Trophoblast cell (in vitro differentiated cells and primary cell): ENCODE measurements at regions not wholly inside any gene's neighbourhood (a gene's known extent, or its start where the extent isn't known, plus 50 kb on each side); places are given as distances from the start of the nearest gene placed in this dataset.

Experiments used
- DNase-seq, 2 donors: peaks; one replicate each; pipeline ENCODE4 v3.0.0-alpha.2; 2016
- H2AFZ ChIP-seq: 2 replicates; pipeline ENCODE4 v1.6.1; 2013; ENCODE audit warnings: low read length, moderate library complexity, mild to moderate bottlenecking; ENCODE audit not compliant: insufficient read depth, poor library complexity
- H2AK5ac ChIP-seq: 2 replicates; pipeline ENCODE4 v1.6.1; 2013; ENCODE audit warnings: mild to moderate bottlenecking, low read length
- H2BK120ac ChIP-seq: 2 replicates; pipeline ENCODE4 v1.6.1; 2013; ENCODE audit warnings: low read length, mild to moderate bottlenecking, moderate library complexity; ENCODE audit not compliant: insufficient read depth, poor library complexity
- H2BK12ac ChIP-seq: 2 replicates; pipeline ENCODE4 v1.6.1; 2013; ENCODE audit warnings: mild to moderate bottlenecking, low read length, moderate library complexity
- H2BK5ac ChIP-seq: 2 replicates; pipeline ENCODE4 v1.6.1; 2013; ENCODE audit warnings: low read length, low read depth, moderate library complexity, mild to moderate bottlenecking; ENCODE audit not compliant: poor library complexity
- H3K14ac ChIP-seq: 2 replicates; pipeline ENCODE4 v1.6.1; 2013; ENCODE audit warnings: mild to moderate bottlenecking, low read length
- H3K18ac ChIP-seq: 2 replicates; pipeline ENCODE4 v1.6.1; 2013; ENCODE audit warnings: mild to moderate bottlenecking, low read length
- H3K23ac ChIP-seq: 2 replicates; pipeline ENCODE4 v1.6.1; 2013; ENCODE audit warnings: low read length
- H3K27ac ChIP-seq: 2 replicates; pipeline ENCODE4 v1.5.1; 2013; ENCODE audit warnings: low read depth, mild to moderate bottlenecking, inconsistent platforms, low read length, moderate library complexity
- H3K27me3 ChIP-seq: 2 replicates; pipeline ENCODE4 v1.6.1; 2013; ENCODE audit warnings: inconsistent platforms, mild to moderate bottlenecking, low read length, moderate library complexity; ENCODE audit not compliant: insufficient read depth
- H3K36me3 ChIP-seq, 2 experiments: 1 replicate in 1 of 2; 2 replicates in 1 of 2; pipeline ENCODE4 v1.6.1; 2013; ENCODE audit warnings: low read length in 2 of 2, mild to moderate bottlenecking in 2 of 2, moderate library complexity in 1 of 2; ENCODE audit not compliant: insufficient read depth in 2 of 2, control insufficient read depth in 1 of 2
- H3K4ac ChIP-seq: 2 replicates; pipeline ENCODE4 v1.6.1; 2013; ENCODE audit warnings: low read depth, mild to moderate bottlenecking, low read length, moderate library complexity
- H3K4me1 ChIP-seq, 2 experiments: 1 replicate in 1 of 2; 2 replicates in 1 of 2; pipeline ENCODE4 v1.6.1; 2013; ENCODE audit warnings: low read length in 2 of 2, mild to moderate bottlenecking in 2 of 2, moderate library complexity in 1 of 2; ENCODE audit not compliant: insufficient read depth in 2 of 2, control insufficient read depth in 1 of 2
- H3K4me2 ChIP-seq: 2 replicates; pipeline ENCODE4 v1.6.1; 2013; ENCODE audit warnings: inconsistent platforms, mild to moderate bottlenecking, low read length, moderate library complexity
- H3K4me3 ChIP-seq: 2 replicates; pipeline ENCODE4 v1.5.1; 2013; ENCODE audit warnings: mild to moderate bottlenecking, low read depth, low read length, inconsistent platforms
- H3K79me1 ChIP-seq: one replicate; pipeline ENCODE4 v1.6.1; 2013; ENCODE audit warnings: low read length
- H3K79me2 ChIP-seq: 2 replicates; pipeline ENCODE4 v1.6.1; 2013; ENCODE audit warnings: low read length, mild to moderate bottlenecking; ENCODE audit not compliant: control insufficient read depth, insufficient read depth, poor library complexity
- H3K9ac ChIP-seq: 2 replicates; pipeline ENCODE4 v1.6.1; 2013; ENCODE audit warnings: mild to moderate bottlenecking, low read length
- H3K9me3 ChIP-seq: 2 replicates; pipeline ENCODE4 v1.6.1; 2013; ENCODE audit warnings: low read depth, mild to moderate bottlenecking, control low read depth, inconsistent platforms, low read length; ENCODE audit not compliant: insufficient read depth
- H4K12ac ChIP-seq: 2 replicates; pipeline ENCODE4 v1.6.1; 2013; ENCODE audit warnings: low read depth, mild to moderate bottlenecking, low read length, moderate library complexity
- H4K8ac ChIP-seq: 2 replicates; pipeline ENCODE4 v1.6.1; 2013; ENCODE audit warnings: low read depth, mild to moderate bottlenecking, low read length, moderate library complexity
- H4K91ac ChIP-seq: one replicate; pipeline ENCODE4 v1.6.1; 2013; ENCODE audit warnings: low read depth, mild to moderate bottlenecking, low read length, moderate library complexity
- WGBS: extraction: QIAGEN DNeasy Blood & Tissue Kit; methylation state at CpG from one replicate; pipeline ENCODE4 v1.1.7; 2013; ENCODE audit warnings: missing lambda C conversion rate; ENCODE audit not compliant: insufficient read length, insufficient coverage; ENCODE audit errors: extremely low coverage; 5-methylcytosine and 5-hydroxymethylcytosine counted together

GRCh38 chr14:38385836-38386235 lies 129.9 kb upstream of the CLEC14A start:
- Histone ChIP-seq H4K12ac (no peak overlapping the region), H3K23ac (no peak overlapping the region), H3K4ac (no peak overlapping the region), H3K14ac (no peak overlapping the region), H4K8ac (no peak overlapping the region), H3K9ac (no peak overlapping the region), H2BK12ac (no peak overlapping the region), H4K91ac (no peak overlapping the region), H3K18ac (no peak overlapping the region), H3K27ac (no peak overlapping the region), H3K79me1 (no peaks in the 10 kb centered on the region), H3K9me3 (no peaks in the 10 kb centered on the region), H2AK5ac (no peak overlapping the region), H3K4me1 (no peaks in the 10 kb centered on the region), H2AFZ (no peak overlapping the region), H3K4me2 (no peak overlapping the region), H2BK5ac (no peak overlapping the region), H3K79me2 (no peaks in the 10 kb centered on the region), H2BK120ac (no peak overlapping the region), H3K27me3 (no peaks in the 10 kb centered on the region), H3K36me3 (no peaks in the 10 kb centered on the region), H3K4me3 (no peak overlapping the region)
- no CpG with 5 or more reads among the region's 3 CpGs for WGBS
- DNase-seq = no peak

DNA sequence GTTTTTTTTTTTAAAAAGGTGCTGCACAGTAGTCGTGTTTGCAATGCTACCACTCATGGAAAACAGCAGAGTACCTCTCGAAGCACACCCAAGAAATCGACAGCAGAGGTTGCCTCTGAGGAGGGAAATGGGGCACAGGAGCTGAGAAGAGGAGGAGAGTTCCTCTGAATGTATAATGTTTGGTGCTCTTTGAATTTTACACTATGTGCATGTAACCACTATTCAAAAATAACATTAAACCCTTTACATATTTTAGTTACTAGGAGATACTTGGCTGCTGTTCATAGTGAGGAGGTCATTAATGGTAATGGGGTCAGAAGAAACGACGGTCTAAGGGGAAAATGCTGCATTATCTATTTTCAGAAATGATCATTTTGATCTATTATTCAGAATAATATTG lies 129.4 kb upstream of the CLEC14A start:
- H3K14ac ChIP-seq = no peak overlapping the region
- H3K79me1 ChIP-seq = no peaks in the 10 kb centered on the region
- H3K27me3 ChIP-seq = no peaks in the 10 kb centered on the region
- no peak overlapping the region for H3K27ac ChIP-seq
- H2AFZ ChIP-seq = no peak overlapping the region
- no CpG with 5 or more reads among the region's 5 CpGs for WGBS
- no peak overlapping the region for H3K23ac ChIP-seq
- no peak for DNase-seq
- no peak overlapping the region for H4K12ac ChIP-seq
- no peak overlapping the region for H3K4me2 ChIP-seq
- H2BK12ac ChIP-seq = no peak overlapping the region
- no peak overlapping the region for H2AK5ac ChIP-seq
- H2BK5ac ChIP-seq = no peak overlapping the region
- no peaks in the 10 kb centered on the region for H3K9me3 ChIP-seq
- H3K36me3 ChIP-seq = no peaks in the 10 kb centered on the region
- H3K4me1 ChIP-seq = no peaks in the 10 kb centered on the region
- no peak overlapping the region for H3K18ac ChIP-seq
- no peak overlapping the region for H3K4me3 ChIP-seq
- H3K4ac ChIP-seq = no peak overlapping the region
- no peak overlapping the region for H2BK120ac ChIP-seq
- no peaks in the 10 kb centered on the region for H3K79me2 ChIP-seq
- H4K8ac ChIP-seq = no peak overlapping the region
- no peak overlapping the region for H3K9ac ChIP-seq
- H4K91ac ChIP-seq = no peak overlapping the region

DNA sequence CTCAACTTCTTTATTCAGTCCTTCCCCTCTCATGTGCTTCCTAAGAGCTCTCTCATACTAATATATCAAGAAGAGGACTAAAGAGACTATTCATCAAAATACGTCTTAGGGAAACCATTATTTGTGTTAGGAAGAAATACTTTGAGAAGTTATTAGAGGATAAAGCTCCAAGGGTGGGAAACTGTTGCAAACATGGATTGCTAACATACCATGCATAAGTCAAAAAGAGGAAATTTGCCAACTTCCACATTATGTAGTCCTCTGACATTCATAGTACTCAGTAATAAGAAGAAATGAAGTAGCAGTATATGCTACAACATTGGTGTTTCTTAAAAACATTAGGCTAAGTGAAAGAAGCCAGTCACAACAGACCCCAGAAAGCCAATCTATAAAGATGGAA lies 128.8 kb upstream of the CLEC14A start:
- Histone ChIP-seq H3K4me3 (no peak overlapping the region), H3K36me3 (no peaks in the 10 kb centered on the region), H3K18ac (no peak overlapping the region), H3K27me3 (no peaks in the 10 kb centered on the region), H3K9ac (no peak overlapping the region), H3K4me2 (no peak overlapping the region), H3K79me2 (no peaks in the 10 kb centered on the region), H3K14ac (no peak overlapping the region), H2AFZ (no peak overlapping the region), H3K4ac (no peak overlapping the region), H4K91ac (no peak overlapping the region), H2BK12ac (no peak overlapping the region), H2BK5ac (no peak overlapping the region), H4K12ac (no peak overlapping the region), H3K27ac (no peak overlapping the region), H4K8ac (no peak overlapping the region), H3K23ac (no peak overlapping the region), H3K79me1 (no peaks in the 10 kb centered on the region), H3K4me1 (no peaks in the 10 kb centered on the region), H2AK5ac (no peak overlapping the region), H3K9me3 (no peaks in the 10 kb centered on the region), H2BK120ac (no peak overlapping the region)
- WGBS = no CpG with 5 or more reads among the region's 1 CpG
- DNase-seq = no peak

DNA sequence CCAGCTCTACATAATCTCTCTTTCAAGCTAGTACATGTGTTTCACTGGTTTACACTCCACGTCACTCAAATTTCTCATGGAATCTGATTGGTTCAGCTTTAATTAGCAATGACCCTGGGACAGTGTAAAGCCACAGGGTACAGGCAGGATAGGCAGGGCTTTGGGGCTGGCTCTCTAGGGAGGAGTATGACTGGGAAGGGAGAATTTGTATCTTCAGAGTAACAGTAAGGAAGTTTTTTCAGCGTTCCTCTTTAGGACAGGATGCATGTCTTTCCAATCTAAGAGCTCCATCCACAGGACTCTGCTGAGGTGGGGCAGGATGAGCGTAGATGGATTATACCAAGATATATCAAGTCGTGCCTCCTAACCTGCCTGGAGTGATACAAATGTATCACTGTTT lies 112.0 kb upstream of the CLEC14A start:
- no peak overlapping the region for H3K4me2 ChIP-seq
- no CpG with 5 or more reads among the region's 4 CpGs for WGBS
- no peaks in the 10 kb centered on the region for H3K9me3 ChIP-seq
- H3K9ac ChIP-seq = no peak overlapping the region
- no peak overlapping the region for H3K4me3 ChIP-seq
- no peak for DNase-seq
- H3K23ac ChIP-seq = no peak overlapping the region
- H4K91ac ChIP-seq = no peak overlapping the region
- no peaks in the 10 kb centered on the region for H3K27me3 ChIP-seq
- H2BK120ac ChIP-seq = no peak overlapping the region
- no peak overlapping the region for H4K8ac ChIP-seq
- no peaks in the 10 kb centered on the region for H3K79me1 ChIP-seq
- H2BK12ac ChIP-seq = no peak overlapping the region
- H3K79me2 ChIP-seq = no peaks in the 10 kb centered on the region
- H3K36me3 ChIP-seq = no peaks in the 10 kb centered on the region
- no peak overlapping the region for H2BK5ac ChIP-seq
- no peaks in the 10 kb centered on the region for H3K4me1 ChIP-seq
- no peak overlapping the region for H4K12ac ChIP-seq
- H2AK5ac ChIP-seq = no peak overlapping the region
- no peak overlapping the region for H3K4ac ChIP-seq
- H2AFZ ChIP-seq = no peak overlapping the region
- no peak overlapping the region for H3K27ac ChIP-seq
- no peak overlapping the region for H3K18ac ChIP-seq
- no peak overlapping the region for H3K14ac ChIP-seq
